GM23248 (cell line): ENCODE measurements at regions not wholly inside any gene's neighbourhood (a gene's known extent, or its start where the extent isn't known, plus 50 kb on each side); places are given as distances from the start of the nearest gene placed in this dataset.

Source experiments
- DNase-seq: peaks from one replicate; pipeline ENCODE4 v3.0.0-alpha.2; 2015
- H2AFZ ChIP-seq: fragments of 200-600 bp; sonication (generic); 2 replicates; pipeline ENCODE4 v1.6.1; 2016; ENCODE audit warnings: antibody characterized with exemption
- H3F3A ChIP-seq: fragments of 200-600 bp; sonication (generic); 2 replicates; pipeline ENCODE4 v1.6.1; 2016; ENCODE audit warnings: mild to moderate bottlenecking, antibody characterized with exemption, mixed run types; ENCODE audit not compliant: insufficient read depth
- H3K27ac ChIP-seq: fragments of 200-600 bp; sonication (generic); 2 replicates; pipeline ENCODE4 v1.5.1; 2016; ENCODE audit warnings: mild to moderate bottlenecking
- H3K27me3 ChIP-seq: fragments of 200-600 bp; sonication (generic); replicated peaks from 2 replicates; pipeline ENCODE4 v1.6.1; 2016; ENCODE audit warnings: mild to moderate bottlenecking; ENCODE audit not compliant: insufficient read depth
- H3K36me3 ChIP-seq: fragments of 200-600 bp; sonication (generic); 2 replicates; pipeline ENCODE4 v1.6.1; 2016; ENCODE audit warnings: low read depth, mild to moderate bottlenecking
- H3K4me1 ChIP-seq: fragments of 200-600 bp; sonication (generic); 2 replicates; pipeline ENCODE4 v1.6.1; 2016; ENCODE audit warnings: mild to moderate bottlenecking; ENCODE audit not compliant: insufficient read depth
- H3K4me2 ChIP-seq: fragments of 200-600 bp; sonication (generic); one replicate; pipeline ENCODE4 v1.6.1; 2016; ENCODE audit warnings: mild to moderate bottlenecking; ENCODE audit not compliant: unreplicated experiment
- H3K4me3 ChIP-seq: fragments of 200-600 bp; sonication (generic); 2 replicates; pipeline ENCODE4 v1.5.1; 2016; ENCODE audit warnings: mild to moderate bottlenecking
- H3K79me2 ChIP-seq: fragments of 200-600 bp; sonication (generic); 2 replicates; pipeline ENCODE4 v1.6.1; 2016; ENCODE audit warnings: mild to moderate bottlenecking; ENCODE audit not compliant: insufficient read depth
- H3K9ac ChIP-seq: fragments of 200-600 bp; sonication (generic); 2 replicates; pipeline ENCODE4 v1.6.1; 2016; ENCODE audit warnings: mild to moderate bottlenecking
- H3K9me2 ChIP-seq: fragments of 200-600 bp; sonication (generic); 2 replicates; pipeline ENCODE4 v1.6.1; 2016; ENCODE audit warnings: mixed run types, mild to moderate bottlenecking, moderate library complexity; ENCODE audit not compliant: insufficient read depth
- H3K9me3 ChIP-seq: fragments of 200-600 bp; sonication (generic); one replicate; pipeline ENCODE4 v1.6.1; 2017; ENCODE audit warnings: low read depth
- H4K20me1 ChIP-seq: fragments of 200-600 bp; sonication (generic); 2 replicates; pipeline ENCODE4 v1.6.0; 2016; ENCODE audit not compliant: insufficient read depth
- EZH2 ChIP-seq: fragments of 200-600 bp; sonication (generic); IDR thresholded peaks from 2 replicates; pipeline ENCODE4 v1.6.1; 2018; ENCODE audit warnings: antibody characterized with exemption, mild to moderate bottlenecking; ENCODE audit not compliant: insufficient read depth, poor library complexity, severe bottlenecking
- EZH2phosphoT487 ChIP-seq: fragments of 200-600 bp; sonication (generic); IDR thresholded peaks from 2 replicates; pipeline ENCODE4 v1.6.1; 2018; ENCODE audit warnings: antibody characterized with exemption, moderate library complexity, mild to moderate bottlenecking, low read depth; ENCODE audit not compliant: insufficient read depth
- WGBS, 2 experiments: methylation state at CpG; one replicate each; pipeline ENCODE4 v1.1.6; 2015 to 2017; ENCODE audit warnings: low lambda C conversion rate in 2 of 2, low coverage in 1 of 2; ENCODE audit errors: missing lambda C conversion rate in 2 of 2; 5-methylcytosine and 5-hydroxymethylcytosine counted together
- in situ Hi-C: fragments of 300-500 bp; cut with MboI; formaldehyde crosslinking; loops from 2 replicates; pipeline ENCODE4 v1.15.0; 2020

GRCh38 chr12:124629117-124629516, 61.7 kb upstream of the NCOR2 start:
- no peaks in the 10 kb centered on the region for H3K9me3 ChIP-seq
- H3K9me2 ChIP-seq = no peaks in the 10 kb centered on the region
- H3K27me3 ChIP-seq = no peaks in the 10 kb centered on the region
- no peak overlapping the region for H2AFZ ChIP-seq
- no peaks in the 10 kb centered on the region for H3F3A ChIP-seq
- no peak overlapping the region for H3K27ac ChIP-seq
- no peaks in the 10 kb centered on the region for H3K36me3 ChIP-seq
- H3K4me3 ChIP-seq = no peak overlapping the region
- no peaks in the 10 kb centered on the region for H4K20me1 ChIP-seq
- in situ Hi-C loops = no loop called here
- no peak overlapping the region for H3K9ac ChIP-seq
- TF ChIP-seq EZH2 = no peak
- TF ChIP-seq EZH2phosphoT487 = no peak
- whole genome bisulfite sequencing, 2 experiments = 88 to 96% methylated on average over 5 of the region's 5 CpGs
- H3K4me2 ChIP-seq = no peak overlapping the region
- DNase-seq = no peak
- no peaks in the 10 kb centered on the region for H3K79me2 ChIP-seq
- H3K4me1 ChIP-seq = peaks cover 24% of the 10 kb centered on the region

GRCh38 chr12:124627956-124628355, 60.5 kb upstream of the NCOR2 start:
- Histone ChIP-seq H3K9me3 (no peaks in the 10 kb centered on the region), H3K27ac (no peak overlapping the region), H4K20me1 (no peaks in the 10 kb centered on the region), H3K9me2 (no peaks in the 10 kb centered on the region), H3K9ac (no peak overlapping the region), H3K4me1 (peaks cover 15% of the 10 kb centered on the region), H3K4me2 (no peak overlapping the region), H3K4me3 (no peak overlapping the region), H3K27me3 (no peaks in the 10 kb centered on the region), H3F3A (no peaks in the 10 kb centered on the region), H3K36me3 (no peaks in the 10 kb centered on the region), H2AFZ (no peak overlapping the region), H3K79me2 (no peaks in the 10 kb centered on the region)
- in situ Hi-C loops = no loop called here
- no peak for DNase-seq
- no peak for TF ChIP-seq EZH2
- no peak for TF ChIP-seq EZH2phosphoT487
- 88 to 93% methylated on average over 3 of the region's 3 CpGs for WGBS, 2 experiments

GRCh38 chr12:124626971-124627411, 59.6 kb upstream of the NCOR2 start:
- no peaks in the 10 kb centered on the region for H3K9me3 ChIP-seq
- H3K27ac ChIP-seq = peak overlapping the region; percentile 62
- no peak overlapping the region for H3K4me3 ChIP-seq
- 29 to 30% methylated on average over 5 of the region's 5 CpGs for WGBS, 2 experiments
- H2AFZ ChIP-seq = no peak overlapping the region
- no peak overlapping the region for H3K9ac ChIP-seq
- H3F3A ChIP-seq = peaks cover 8% of the 10 kb centered on the region; the same call in 1 of the 2 replicates
- peak overlapping the region; percentile 61 for H3K4me2 ChIP-seq
- TF ChIP-seq EZH2phosphoT487 (no peak), EZH2 (no peak)
- H3K9me2 ChIP-seq = no peaks in the 10 kb centered on the region
- no peaks in the 10 kb centered on the region for H3K79me2 ChIP-seq
- in situ Hi-C loops = no loop called here
- H3K27me3 ChIP-seq = no peaks in the 10 kb centered on the region
- H3K36me3 ChIP-seq = no peaks in the 10 kb centered on the region
- peak; percentile 54 for DNase-seq
- peaks cover 17% of the 10 kb centered on the region for H3K4me1 ChIP-seq
- H4K20me1 ChIP-seq = no peaks in the 10 kb centered on the region

GRCh38 chr12:124625867-124626675, 58.7 kb upstream of the NCOR2 start:
- Histone ChIP-seq H3F3A (peaks cover 13% of the 10 kb centered on the region; the same call in 1 of the 2 replicates), H2AFZ (peak overlapping the region; percentile 49; the same call in 1 of the 2 replicates), H3K27ac (peak overlapping the region; percentile 62), H3K9me3 (no peaks in the 10 kb centered on the region), H3K4me2 (peak overlapping the region; percentile 61), H3K9me2 (no peaks in the 10 kb centered on the region), H3K4me3 (peak overlapping the region; percentile 34; the same call in 1 of the 2 replicates), H4K20me1 (no peaks in the 10 kb centered on the region), H3K79me2 (no peaks in the 10 kb centered on the region), H3K9ac (peak overlapping the region; percentile 51; the same call in 1 of the 2 replicates), H3K36me3 (no peaks in the 10 kb centered on the region), H3K4me1 (peaks cover 26% of the 10 kb centered on the region), H3K27me3 (no peaks in the 10 kb centered on the region)
- 19 to 20% methylated on average over 14 to 15 of the region's 15 CpGs for WGBS, 2 experiments
- in situ Hi-C loops = no loop called here
- TF ChIP-seq EZH2phosphoT487 (no peak), EZH2 (no peak)
- DNase-seq = peak; percentile 94
